Lower lobe of right lung (tissue), 2 donors: ENCODE measurements at regions not wholly inside any gene's neighbourhood (a gene's known extent, or its start where the extent isn't known, plus 50 kb on each side); places are given as distances from the start of the nearest gene placed in this dataset.

Experiments used
- ATAC-seq, 2 donors: fragments of 200-7000 bp; cut with Tn5 transposase; one replicate each; pipeline ENCODE4 v1.9.1; 2020 to 2022; ENCODE audit warnings: mild to moderate bottlenecking in 2 of 2, moderate library complexity in 2 of 2
- DNase-seq: peaks from one replicate; pipeline ENCODE4 v3.0.0-alpha.2; 2020
- H3K27ac ChIP-seq: fragments of 200-600 bp; one replicate; pipeline ENCODE4 v1.8.0; 2022
- H3K27me3 ChIP-seq: fragments of 200-600 bp; one replicate; pipeline ENCODE4 v1.8.0; 2022; ENCODE audit warnings: low read depth
- H3K36me3 ChIP-seq: fragments of 200-600 bp; one replicate; pipeline ENCODE4 v1.8.0; 2022; ENCODE audit warnings: mild to moderate bottlenecking
- H3K4me1 ChIP-seq: fragments of 200-600 bp; one replicate; pipeline ENCODE4 v1.8.0; 2022
- H3K4me3 ChIP-seq: fragments of 200-600 bp; one replicate; pipeline ENCODE4 v1.8.0; 2022; ENCODE audit warnings: mild to moderate bottlenecking
- H3K9me3 ChIP-seq: fragments of 200-600 bp; one replicate; pipeline ENCODE4 v1.8.0; 2022
- intact Hi-C: fragments of 100-400 bp; cut with DNase I; formaldehyde crosslinking; loops from one replicate; pipeline ENCODE4 v1.11.0; 2022
- TF ChIP-seq, protein P1 (sequence below): fragments of 200-600 bp; IDR thresholded peaks from one replicate; pipeline ENCODE4 v1.8.0; 2022; ENCODE audit warnings: antibody characterized with exemption, mild to moderate bottlenecking
- donor health status: DM: no; HTN: yes; CAD: no; lungs with severe emphysema.

DNA sequence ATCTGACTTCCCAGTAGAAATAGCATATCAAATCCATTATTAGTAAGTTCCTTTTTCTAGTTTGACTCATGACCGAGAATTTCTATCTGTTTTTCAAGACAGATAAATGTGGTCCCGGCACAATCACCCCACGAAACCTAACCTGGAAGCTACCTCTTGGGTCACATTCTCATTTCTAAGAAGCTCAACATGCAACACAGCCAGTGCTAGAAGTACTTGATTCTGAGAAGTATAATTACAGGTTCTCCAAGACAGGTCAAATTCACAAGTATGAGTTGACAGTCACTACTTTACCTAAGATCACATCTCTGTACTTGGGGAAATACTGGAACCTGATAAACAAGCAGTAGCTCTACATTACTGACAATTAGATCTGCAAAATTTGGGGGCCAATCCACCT lies 54.0 kb upstream of the PLAC1 start:
- no peaks in the 10 kb centered on the region for H3K36me3 ChIP-seq
- TF ChIP-seq, protein P1, sequence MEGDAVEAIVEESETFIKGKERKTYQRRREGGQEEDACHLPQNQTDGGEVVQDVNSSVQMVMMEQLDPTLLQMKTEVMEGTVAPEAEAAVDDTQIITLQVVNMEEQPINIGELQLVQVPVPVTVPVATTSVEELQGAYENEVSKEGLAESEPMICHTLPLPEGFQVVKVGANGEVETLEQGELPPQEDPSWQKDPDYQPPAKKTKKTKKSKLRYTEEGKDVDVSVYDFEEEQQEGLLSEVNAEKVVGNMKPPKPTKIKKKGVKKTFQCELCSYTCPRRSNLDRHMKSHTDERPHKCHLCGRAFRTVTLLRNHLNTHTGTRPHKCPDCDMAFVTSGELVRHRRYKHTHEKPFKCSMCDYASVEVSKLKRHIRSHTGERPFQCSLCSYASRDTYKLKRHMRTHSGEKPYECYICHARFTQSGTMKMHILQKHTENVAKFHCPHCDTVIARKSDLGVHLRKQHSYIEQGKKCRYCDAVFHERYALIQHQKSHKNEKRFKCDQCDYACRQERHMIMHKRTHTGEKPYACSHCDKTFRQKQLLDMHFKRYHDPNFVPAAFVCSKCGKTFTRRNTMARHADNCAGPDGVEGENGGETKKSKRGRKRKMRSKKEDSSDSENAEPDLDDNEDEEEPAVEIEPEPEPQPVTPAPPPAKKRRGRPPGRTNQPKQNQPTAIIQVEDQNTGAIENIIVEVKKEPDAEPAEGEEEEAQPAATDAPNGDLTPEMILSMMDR: no peak
- no peaks in the 10 kb centered on the region for H3K4me1 ChIP-seq
- intact Hi-C loops: no loop called here
- H3K9me3 ChIP-seq: no peaks in the 10 kb centered on the region
- H3K27me3 ChIP-seq: no peaks in the 10 kb centered on the region
- H3K27ac ChIP-seq: no peak overlapping the region
- DNase-seq (no peak), ATAC-seq (no peak)
- H3K4me3 ChIP-seq: no peak overlapping the region

GRCh38 chrX:134711135-134711921 lies 53.1 kb upstream of the PLAC1 start:
- ATAC-seq: no peak
- H3K4me3 ChIP-seq: no peak overlapping the region
- DNase-seq: no peak
- no peak overlapping the region for H3K27ac ChIP-seq
- no peaks in the 10 kb centered on the region for H3K36me3 ChIP-seq
- TF ChIP-seq, protein P1: no peak
- H3K27me3 ChIP-seq: no peaks in the 10 kb centered on the region
- H3K4me1 ChIP-seq: no peaks in the 10 kb centered on the region
- no peaks in the 10 kb centered on the region for H3K9me3 ChIP-seq
- intact Hi-C loops: no loop called here
